ENCODE measurements at regions not wholly inside any gene's neighbourhood (a gene's known extent, or its start where the extent isn't known, plus 50 kb on each side); places are given as distances from the start of the nearest gene placed in this dataset.

DNA sequence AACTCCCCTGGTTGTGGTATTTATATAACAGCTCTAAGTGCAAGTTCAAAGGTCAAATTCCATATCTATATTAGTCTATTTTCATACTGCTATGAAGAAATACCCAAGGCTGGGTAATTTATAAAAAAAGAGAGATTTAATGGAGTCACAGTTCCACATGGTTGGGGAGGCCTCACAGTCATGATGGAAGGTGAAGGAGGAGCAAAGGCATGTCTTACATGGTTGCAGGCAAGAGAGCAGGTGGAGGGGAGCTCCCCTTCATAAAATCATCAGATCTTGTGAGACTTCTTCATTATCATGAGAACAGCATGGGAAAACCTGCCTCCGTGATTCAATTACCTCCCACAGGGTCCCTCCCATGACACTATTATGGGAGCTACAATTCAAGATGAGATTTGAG, 179.6 kb upstream of the FBXO11 start:
- TF ChIP-seq, protein P1, sequence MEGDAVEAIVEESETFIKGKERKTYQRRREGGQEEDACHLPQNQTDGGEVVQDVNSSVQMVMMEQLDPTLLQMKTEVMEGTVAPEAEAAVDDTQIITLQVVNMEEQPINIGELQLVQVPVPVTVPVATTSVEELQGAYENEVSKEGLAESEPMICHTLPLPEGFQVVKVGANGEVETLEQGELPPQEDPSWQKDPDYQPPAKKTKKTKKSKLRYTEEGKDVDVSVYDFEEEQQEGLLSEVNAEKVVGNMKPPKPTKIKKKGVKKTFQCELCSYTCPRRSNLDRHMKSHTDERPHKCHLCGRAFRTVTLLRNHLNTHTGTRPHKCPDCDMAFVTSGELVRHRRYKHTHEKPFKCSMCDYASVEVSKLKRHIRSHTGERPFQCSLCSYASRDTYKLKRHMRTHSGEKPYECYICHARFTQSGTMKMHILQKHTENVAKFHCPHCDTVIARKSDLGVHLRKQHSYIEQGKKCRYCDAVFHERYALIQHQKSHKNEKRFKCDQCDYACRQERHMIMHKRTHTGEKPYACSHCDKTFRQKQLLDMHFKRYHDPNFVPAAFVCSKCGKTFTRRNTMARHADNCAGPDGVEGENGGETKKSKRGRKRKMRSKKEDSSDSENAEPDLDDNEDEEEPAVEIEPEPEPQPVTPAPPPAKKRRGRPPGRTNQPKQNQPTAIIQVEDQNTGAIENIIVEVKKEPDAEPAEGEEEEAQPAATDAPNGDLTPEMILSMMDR (conservative IDR thresholded peaks at IDR 0.05; ENCODE audit: low read length): no peak
- no peak for TF ChIP-seq EZH2phosphoT487 (IDR thresholded peaks at IDR 0.05; ENCODE audit: borderline replicate concordance)
